ENCODE measurements at regions not wholly inside any gene's neighbourhood (a gene's known extent, or its start where the extent isn't known, plus 50 kb on each side); places are given as distances from the start of the nearest gene placed in this dataset.
"Not testable (repeated sequence)": the region's sequence is repeated elsewhere in the genome, so short reads cannot be mapped to it uniquely, and the experiment has no call there.

DNA sequence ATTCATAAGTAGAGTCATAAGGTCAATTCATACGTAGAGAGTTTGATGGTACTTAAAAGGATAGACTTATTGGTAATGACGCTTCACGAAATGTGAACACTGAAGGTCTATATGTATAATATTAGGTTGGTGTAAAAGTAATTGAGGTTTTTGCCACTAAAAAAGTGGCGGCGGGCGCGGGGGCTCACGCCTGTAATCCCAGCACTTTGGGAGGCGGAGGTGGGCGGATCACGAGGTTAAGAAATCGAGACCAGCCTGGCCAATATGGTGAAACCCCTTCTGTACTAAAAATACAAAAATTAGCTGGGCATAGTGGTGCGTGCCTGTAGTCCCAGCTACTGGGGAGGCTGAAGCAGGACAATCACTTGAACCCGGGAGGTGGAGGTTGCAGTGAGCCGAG lies 1721.1 kb downstream of the SUCLG1 start:
- not testable (repeated sequence) for DNase-seq

DNA sequence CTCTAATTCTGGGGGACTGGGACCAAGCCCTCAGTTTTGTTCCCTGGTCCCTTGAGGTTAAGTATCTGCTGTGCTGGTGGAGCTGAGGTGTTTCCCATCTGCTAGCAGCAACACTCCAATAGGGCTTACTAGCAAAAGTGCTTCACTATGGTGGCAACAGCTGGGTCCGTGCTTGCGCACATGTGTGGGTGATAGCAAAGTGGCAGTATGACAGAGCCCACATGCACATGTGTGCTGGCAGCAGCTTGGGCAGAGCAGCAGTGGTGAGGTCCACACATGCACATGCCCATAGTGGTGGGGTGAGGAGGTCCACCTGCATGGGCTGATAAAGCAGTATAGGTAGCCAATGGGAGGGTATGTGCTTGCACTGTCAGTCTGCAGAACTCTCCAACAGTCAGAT lies 1723.7 kb downstream of the SUCLG1 start:
- DNase-seq: no peak

DNA sequence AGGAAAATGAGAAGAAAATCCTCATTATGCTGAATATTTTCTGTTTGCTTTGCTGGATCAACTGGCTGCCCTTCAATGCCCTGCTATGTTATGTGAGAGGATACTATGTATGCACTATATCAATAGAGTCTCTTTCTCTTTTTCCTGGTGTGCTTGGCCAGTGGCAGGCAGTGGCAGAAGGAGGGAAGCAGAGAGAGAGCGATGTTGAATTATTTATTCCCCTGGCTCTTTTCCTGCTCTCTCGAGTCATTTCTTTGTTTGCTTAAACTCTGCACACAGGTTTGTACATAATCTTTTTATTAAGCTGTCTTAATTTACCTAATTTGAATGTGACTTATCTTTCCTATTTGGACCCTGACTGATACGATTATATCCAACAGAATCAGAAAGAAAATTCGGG lies 1727.3 kb downstream of the SUCLG1 start:
- DNase-seq: no peak

DNA sequence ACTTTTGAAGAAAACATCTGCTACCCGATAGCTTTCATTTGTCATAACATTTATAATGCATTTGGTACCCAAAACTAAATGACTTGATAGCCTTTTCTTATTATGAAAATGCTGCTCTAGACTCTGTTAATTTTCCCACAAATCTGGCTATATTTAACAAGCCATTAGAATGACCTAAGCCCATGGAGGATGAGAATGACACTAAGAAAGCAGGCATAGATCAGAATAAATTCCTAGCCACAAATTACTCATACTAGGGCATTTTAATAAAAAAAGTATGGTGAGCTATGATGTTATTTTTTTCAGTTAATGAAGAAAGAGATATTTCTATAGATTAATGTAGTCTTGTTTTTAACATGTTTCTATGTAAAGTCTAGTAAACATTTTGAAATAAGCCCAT lies 1728.3 kb downstream of the SUCLG1 start:
- no peak for DNase-seq

DNA sequence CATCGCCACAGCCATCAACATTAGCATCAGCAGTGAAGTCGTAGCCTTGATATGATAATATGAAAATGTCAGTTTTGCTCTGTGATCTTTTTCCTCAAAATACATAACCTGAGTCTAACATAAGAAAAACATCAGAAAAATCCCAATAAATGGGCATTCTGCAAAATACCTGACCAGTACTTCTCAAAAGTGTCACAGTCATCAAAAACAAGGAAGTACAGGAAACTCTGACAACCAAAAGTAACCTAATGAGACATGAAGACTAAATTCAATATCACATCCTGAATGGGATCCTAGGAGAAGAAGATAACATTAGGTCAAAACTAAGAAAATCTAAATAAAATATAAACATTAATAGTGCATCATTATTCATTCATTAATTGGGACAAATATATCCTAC lies 1731.0 kb downstream of the SUCLG1 start:
- DNase-seq: no peak

DNA sequence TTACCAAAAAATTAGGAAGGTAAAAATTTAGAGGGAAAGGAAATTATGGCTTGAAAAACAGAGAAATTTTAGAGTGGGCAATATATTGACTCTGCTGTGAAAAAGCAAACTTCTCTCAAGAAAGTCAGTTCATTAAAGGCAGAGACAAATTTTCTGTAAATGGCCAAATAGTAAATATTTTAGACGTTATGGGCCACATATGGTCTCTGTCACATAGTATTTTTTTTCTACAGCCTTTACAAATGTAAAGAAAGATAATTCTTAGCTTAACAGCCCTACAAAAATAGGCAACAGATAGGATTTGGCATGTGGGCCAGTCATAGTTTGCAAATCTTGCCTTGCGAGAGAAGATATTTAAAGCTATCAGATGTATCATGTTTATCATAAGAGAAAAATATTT lies 1750.4 kb downstream of the SUCLG1 start:
- no peak for DNase-seq

DNA sequence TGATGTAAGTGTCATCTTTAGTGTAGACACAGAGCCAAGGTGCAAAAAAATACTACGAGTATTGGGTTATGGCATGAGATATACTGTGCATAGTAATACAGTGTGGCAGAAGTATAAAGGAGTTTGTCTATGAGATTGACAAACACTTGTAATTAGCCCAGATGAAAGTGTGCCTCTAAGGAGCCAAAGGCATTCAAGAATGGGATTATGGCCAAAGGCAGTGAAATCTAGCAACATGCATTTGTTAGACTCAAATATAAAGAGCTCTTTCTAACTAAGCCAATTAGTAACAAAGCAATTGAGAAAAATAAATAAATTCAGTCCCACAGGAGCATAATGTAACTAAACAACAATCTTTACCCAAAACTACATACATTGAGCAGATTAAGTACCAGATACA lies 1761.8 kb downstream of the SUCLG1 start:
- no peak for DNase-seq

DNA sequence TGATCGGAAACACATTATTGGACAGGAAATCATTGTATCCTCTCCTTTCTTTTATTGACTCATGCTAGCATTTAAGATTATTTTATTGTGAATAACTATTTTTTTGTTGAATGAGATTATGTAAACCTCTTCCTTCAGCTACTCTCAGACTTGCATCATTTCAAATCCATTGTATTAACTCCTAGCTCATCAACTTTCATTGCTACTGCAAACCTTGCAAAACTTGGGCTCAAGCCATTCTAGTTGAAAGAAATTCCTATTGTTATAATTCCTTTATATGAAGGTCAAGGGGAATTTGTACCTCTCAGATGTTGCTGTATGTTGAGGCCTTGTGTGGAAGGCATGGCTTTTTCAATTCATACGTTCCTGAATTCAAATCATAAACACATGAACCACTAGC lies 1764.6 kb downstream of the SUCLG1 start:
- no peak for DNase-seq

DNA sequence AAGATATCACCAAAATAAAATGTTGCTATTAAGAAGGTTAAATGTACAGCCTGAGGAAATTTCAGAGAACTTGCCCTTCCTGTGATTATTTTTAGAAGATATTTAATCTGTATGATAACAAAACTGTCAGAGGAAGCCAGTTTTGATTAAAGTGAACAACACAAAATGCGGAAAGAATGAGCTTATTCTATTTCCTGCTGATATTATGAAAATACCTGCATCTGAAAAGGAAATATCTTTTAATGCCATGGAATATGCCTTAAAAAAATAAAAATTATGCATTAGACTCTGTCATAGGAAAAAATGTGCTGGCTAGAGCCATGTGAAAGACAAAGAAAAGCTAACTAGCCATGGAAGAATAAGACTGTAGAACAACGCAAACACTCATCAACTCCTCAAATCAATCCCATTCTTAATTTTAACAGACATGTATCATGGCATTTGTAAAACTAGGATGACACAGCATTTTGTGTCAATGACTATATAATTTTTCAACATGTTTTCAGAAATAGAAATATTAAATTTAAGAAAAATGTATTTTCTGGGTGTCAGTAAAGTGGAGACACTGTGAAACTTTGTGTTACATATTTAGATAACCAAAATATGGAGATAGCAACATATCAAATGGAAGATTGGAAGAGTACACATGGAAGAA lies 1768.2 kb downstream of the SUCLG1 start:
- DNase-seq: no peak

DNA sequence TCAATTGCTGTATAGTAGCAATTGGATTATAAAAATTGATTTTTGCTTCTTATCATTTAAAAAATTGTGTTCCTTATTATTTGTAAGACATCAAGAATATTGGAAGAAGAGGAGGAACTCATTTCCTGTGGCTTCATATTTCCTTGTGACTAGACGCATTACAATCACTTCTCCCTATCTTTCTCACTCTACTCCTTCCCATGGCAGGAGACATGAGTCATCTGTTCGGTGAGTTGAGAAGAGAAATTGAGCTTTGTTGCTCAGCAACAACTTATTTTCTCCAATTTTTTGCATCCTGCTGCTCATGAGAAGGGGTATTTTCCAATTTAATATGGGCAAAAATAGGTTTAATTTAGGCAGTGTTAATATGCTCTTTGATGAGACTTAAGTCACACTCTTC lies 1783.9 kb downstream of the SUCLG1 start:
- DNase-seq: no peak

DNA sequence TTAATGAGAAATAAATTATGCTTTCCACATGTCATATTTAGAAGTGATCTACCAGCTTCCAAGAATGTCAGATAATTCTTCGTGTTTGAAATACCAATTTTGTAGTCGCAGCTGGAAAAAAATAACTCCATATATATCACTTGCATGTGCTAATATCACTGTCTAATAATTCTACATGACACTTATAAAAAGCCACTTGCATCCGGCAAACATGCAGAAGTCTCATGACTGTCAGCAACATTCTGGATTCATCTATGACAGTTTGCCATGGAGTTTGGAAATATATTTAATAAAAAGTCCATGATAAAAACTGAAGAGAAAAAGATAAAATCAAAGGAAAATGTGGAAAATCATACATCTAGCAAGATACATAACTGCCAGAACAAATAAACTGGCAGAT lies 1784.4 kb downstream of the SUCLG1 start:
- no peak for DNase-seq

DNA sequence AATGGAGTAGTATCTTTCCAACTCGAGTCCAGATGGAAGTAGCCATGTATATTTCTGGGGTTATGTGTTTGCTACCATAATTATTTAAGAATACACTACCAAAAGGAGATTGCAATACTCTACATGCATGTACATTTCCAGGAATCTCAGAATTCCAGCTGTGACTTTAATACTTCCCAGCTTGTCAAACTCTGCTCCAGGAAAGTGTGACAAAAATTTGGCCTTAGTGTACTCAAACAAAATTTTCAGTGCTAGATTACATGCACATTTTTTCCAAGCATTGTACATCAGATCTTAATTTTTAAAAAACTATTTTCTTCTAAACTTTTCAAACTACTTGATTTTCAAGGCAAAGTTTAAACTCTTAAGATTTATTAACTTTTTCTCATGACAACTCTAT lies 1791.6 kb downstream of the SUCLG1 start:
- DNase-seq: no peak

DNA sequence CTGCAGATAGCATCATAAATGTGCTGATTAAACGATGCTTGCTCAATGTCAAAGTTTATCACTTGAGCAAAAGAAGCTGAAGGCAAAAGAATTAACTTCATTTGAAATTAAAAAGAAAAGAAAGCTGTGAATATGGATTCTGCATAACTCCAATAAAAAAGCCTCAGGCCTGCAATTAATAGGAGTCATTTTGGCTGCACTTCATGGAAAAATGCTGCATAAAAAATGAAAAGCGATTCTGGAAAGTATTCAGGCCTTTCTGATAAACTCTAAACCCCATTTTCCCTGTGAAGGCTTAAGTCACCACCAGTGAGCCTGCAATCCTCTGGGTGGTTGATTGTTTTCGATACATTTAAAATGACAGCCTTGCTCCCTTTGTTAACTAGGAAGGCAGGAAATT lies 1793.4 kb downstream of the SUCLG1 start:
- DNase-seq: no peak

DNA sequence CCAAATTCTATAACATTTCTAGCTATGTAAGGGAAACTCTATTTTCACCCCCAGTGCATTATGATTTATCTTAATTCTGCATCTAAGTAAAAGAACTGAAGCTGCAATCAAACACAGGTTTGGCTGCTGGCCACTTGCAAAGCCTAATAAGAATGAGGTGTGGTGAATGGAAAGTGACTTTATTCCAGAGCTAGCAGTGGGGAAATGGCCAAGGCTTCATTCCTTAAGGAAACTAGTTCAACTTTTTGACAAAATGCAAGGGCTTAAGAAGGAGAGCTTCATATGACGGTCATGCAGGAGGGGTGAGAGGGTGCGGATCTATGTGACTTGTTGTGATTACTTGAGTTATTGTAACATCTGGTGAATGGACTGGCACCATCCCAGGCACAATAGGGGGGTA lies 1802.0 kb downstream of the SUCLG1 start:
- no peak for DNase-seq

DNA sequence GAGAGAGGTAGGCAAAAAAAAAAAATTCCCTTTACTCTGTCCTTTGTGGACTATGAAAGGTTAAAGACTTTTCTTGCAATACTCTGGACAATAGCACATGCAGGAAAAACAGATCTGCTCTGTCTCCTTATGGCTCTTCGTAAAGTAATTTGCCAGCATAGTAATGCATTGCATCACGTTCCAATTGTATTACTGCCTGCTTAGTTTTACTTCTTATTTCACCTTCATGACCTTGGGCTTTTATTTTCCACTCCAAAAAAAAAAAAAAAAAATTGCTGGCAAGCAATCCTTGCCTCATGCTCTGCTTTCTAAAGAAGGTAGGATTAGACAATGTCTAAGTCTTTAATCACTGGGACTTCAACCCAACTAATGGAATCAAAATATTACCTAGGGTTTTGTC lies 1802.7 kb downstream of the SUCLG1 start:
- DNase-seq: no peak

DNA sequence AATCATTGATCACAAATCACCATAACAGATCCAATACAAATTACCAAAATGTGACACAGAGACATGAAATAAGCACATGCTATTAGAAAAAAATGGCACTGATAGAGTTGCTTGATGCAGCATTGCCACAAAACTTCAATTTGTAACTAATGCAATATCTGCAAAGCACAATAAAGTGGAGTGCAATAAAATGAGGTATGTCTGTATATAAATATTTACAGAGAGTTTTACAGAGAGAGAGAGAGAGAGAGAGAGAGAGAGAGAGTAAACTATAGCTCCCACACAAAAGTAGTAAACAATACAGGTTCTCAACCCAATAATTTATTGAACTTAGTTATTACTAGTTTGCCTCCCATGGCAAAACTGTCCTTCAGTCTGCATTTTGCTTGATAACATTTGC lies 1807.0 kb downstream of the SUCLG1 start:
- DNase-seq: no peak

DNA sequence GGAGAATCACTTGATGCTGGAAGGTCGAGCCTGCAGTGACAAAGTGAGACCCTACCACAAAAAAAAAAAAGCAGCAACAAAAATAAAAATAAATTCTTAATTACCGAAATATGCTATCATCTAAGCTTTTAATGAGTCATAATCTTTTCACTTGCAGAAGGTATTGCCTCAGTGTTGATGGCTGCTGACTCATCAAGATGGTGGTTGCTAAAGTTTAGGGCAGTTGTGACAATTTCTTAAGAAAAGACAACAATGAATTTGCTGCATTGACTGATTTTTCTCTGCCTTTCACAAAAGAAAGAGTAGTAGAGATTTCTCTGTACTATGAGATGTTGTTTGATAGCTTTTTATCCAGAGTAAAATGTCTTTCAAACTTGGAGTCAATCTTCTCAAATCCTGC lies 1809.0 kb downstream of the SUCLG1 start:
- DNase-seq: no peak

DNA sequence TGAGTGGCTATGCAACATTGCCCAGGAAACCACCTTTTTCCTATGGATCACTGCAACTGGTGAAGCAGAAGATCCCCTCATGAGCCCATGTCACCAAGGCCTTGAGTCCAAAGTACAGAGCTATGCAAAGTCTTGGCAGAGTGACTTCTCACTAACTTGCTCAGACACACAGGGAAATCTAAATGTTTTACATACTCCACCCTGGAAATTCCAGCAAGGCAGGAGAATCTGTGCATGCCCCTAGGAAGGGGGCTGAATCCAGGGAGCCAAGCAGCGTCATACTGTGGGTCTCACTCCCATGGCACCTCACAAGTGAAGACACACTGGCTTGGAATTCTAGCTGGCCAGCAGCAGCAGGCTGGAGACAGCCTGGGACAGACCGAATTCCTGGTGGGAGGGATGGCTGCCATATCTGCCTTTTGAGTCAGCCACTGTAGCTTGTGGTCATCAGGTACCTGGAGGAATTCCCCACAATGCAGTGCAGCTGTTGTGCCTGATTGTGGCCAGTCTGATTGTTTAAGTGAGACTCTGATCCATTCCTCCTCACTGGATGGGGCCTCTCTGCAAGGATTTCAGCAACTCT lies 1817.4 kb downstream of the SUCLG1 start:
- no peak for DNase-seq

DNA sequence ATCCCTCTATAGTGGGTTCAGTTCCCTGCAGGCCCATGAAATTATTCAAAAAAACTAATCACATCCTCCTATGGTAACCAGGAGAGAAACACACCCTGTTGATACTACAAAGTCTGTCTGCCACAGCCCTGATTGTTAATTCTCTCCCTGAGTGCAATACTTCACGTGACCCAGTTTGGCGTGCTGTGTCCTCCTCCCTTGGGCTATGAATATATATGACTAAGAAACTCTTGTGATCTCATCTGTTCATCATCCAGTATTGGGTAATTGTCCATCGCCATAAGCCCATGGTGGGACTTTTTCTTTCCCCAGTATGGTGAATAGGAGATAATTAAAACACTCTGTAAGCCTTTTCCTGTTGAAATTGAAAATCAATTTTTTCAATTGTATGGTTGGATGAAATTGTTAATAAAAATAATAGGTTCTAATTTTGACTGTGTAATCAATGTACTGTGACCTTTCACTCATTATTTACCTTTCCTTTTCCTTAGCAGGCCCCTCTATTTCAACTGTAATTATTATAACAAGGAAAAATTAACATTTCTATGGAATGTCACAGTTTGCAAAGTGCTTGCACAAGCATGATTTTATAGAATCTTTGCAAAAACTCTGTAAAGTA lies 1822.6 kb downstream of the SUCLG1 start:
- no peak for DNase-seq

DNA sequence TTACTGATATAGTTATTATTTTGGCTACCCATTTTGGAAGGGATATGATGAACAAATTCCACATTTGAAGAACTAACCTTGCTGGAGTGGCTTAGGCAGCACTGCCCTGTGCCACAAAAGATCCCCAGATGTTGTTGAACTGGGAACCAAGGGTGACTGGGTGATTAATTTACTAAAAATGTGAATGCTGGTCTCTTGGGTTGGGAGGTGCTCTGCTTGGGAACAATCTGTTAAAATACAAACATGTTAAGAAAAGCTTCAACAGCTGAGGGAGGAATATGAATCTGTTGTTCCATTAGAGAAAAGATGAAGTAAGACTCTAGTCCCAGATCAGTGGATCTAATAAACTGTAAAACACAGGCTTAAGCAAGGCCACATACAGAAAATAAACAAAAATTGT lies 1860.1 kb downstream of the SUCLG1 start:
- DNase-seq: no peak

DNA sequence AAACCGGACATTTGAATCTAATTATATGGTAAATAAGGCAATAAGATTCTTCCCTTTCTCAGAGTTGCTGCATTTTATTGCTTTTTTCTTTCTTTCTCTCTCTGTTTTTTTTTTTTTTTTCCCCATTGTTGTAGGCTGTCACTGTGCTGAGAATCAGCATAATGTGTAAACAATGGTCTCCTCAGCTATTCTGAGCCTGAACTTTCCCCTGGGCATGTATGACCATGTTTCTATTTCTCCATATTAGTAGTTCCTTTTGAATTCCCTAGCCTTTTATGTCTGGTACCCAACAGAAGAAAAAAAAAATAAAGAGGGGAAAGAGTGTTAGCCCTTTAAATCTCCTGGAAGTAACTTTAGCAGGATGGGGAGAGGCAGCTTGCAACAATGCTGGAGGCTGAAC lies 1862.5 kb downstream of the SUCLG1 start:
- DNase-seq: no peak

DNA sequence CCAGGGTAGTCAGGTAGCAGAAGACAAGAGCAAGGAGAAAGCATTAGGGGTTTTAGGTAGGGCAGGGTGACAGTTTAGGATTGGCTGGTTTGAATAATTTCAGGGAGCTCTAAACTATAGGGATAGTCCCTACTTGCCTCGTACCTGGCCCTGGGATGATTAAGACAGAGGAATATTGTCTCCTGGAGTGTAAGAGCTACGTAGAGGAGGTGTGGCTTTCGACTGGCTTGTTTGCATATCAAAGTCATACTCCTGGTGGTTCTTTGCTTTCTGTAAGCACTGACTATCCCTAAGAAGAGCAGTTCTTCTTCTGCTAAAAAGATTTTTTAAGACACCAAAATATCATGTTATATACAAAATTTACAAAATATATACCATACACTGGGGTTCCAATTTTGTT lies 1867.4 kb downstream of the SUCLG1 start:
- DNase-seq: no peak

DNA sequence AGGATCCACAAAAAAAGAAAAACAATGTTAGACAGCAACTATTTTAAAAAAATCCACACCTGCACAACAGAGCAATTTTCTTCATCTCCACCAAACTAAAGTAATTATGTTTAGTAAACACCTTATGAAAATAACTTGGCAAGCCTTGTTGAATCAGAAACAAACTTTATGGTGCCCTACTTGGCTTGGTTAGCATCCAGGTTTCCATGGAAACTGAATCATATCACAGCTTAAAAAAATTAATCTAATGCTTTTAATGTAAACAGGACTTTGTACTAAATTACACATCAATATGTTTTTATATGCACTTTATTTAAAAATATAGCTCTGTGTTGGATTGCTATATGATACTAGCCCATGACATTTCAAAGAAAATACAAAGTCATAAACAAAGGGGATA lies 1882.4 kb downstream of the SUCLG1 start:
- DNase-seq: no peak

DNA sequence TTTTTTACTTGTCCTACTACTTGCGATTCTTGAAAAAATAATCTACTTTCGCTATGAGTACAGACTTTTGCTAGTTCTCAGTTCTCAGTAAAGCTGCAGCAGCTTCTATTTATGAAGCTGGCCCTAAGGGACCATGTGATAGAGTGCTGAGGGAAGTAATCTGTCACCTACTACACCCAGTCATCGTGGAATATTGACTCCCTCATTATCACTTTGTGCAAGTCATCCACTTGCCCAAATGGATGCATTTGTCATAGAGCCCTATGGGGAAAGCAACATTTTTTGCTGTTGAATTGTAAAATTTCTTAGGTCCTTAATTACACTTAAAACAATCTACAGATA lies 1919.8 kb downstream of the SUCLG1 start:
- no peak for DNase-seq
